AG04450 (cell line): ENCODE measurements at regions not wholly inside any gene's neighbourhood (a gene's known extent, or its start where the extent isn't known, plus 50 kb on each side); places are given as distances from the start of the nearest gene placed in this dataset.

Experiments
- CTCF ChIA-PET: fragments of 300-600, 350-600 bp; formaldehyde crosslinking; extraction: SDS; loops from one replicate; lab custom pipeline; 2022; ENCODE audit warnings: antibody characterized with exemption, inconsistent platforms; lab: Charles Lee
- POLR2A ChIA-PET: fragments of 350-600 bp; formaldehyde crosslinking; extraction: SDS; loops from one replicate; lab custom pipeline; 2021; ENCODE audit warnings: antibody characterized with exemption, inconsistent platforms; lab: Yijun Ruan, JAX
- DNase-seq: peaks from one replicate; pipeline ENCODE4 v3.0.0-alpha.2; 2011; ENCODE audit warnings: low read depth, low spot score
- H3K27ac ChIP-seq: one replicate; pipeline ENCODE4 v1.5.1; 2012; ENCODE audit warnings: low read depth, low read length, control low read depth
- H3K27me3 ChIP-seq: one replicate; pipeline ENCODE4 v1.6.0; 2012; ENCODE audit warnings: low read length; ENCODE audit not compliant: control insufficient read depth, insufficient read depth
- H3K4me3 ChIP-seq: 2 replicates; pipeline ENCODE4 v1.5.1; 2011; ENCODE audit warnings: mild to moderate bottlenecking, low read depth, low read length, control low read depth
- H3K9me3 ChIP-seq: 2 replicates; pipeline ENCODE4 v1.5.1; 2012; ENCODE audit warnings: low read length; ENCODE audit not compliant: control insufficient read depth, insufficient read depth
- TF ChIP-seq, protein P1 (sequence below): IDR thresholded peaks from 2 replicates; pipeline ENCODE4 v1.5.1; 2011; ENCODE audit warnings: low read depth, low read length, control low read depth, inconsistent platforms

GRCh38 chr13:27001705-27002104 is 169.9 kb downstream of the USP12 start:
- H3K4me3 ChIP-seq, result no peak overlapping the region
- ChIA-PET POLR2A (no interaction called here), CTCF (interaction anchor here (1.7 to 2.1 kb wide), 2 partner anchors 16 to 360 kb away, joined by 6 to 8 read pairs; no protein-coding TSS in a partner anchor)

DNA sequence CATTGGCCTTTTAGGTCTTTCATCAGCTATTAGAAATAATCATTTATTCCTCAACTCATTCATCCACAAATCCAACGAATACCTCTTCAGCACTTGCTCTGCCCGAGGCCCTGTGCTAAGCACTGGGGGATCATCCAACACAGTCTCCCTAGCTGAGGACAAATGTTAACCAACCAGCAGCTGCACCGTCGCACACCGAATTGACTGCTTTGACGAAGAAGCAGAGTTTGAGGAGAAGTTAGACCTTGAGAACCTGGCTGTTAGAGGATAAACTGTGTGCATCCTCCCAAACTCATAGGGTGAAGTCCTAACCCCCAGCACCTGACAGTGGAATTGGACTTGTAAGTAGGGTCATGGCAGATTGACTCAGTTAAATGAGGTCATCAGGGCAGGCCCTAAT is 170.9 kb downstream of the USP12 start:
- ChIA-PET CTCF (interaction anchor here (0.7 kb wide), 1 partner anchor 362 kb away, joined by 3 read pairs; no protein-coding TSS in a partner anchor), POLR2A (no interaction called here)
- no peak for DNase-seq
- Histone ChIP-seq H3K4me3 (no peak overlapping the region), H3K27ac (no peak overlapping the region), H3K9me3 (peaks cover 3% of the 10 kb centered on the region), H3K27me3 (peaks cover 27% of the 10 kb centered on the region)
- TF ChIP-seq, protein P1, sequence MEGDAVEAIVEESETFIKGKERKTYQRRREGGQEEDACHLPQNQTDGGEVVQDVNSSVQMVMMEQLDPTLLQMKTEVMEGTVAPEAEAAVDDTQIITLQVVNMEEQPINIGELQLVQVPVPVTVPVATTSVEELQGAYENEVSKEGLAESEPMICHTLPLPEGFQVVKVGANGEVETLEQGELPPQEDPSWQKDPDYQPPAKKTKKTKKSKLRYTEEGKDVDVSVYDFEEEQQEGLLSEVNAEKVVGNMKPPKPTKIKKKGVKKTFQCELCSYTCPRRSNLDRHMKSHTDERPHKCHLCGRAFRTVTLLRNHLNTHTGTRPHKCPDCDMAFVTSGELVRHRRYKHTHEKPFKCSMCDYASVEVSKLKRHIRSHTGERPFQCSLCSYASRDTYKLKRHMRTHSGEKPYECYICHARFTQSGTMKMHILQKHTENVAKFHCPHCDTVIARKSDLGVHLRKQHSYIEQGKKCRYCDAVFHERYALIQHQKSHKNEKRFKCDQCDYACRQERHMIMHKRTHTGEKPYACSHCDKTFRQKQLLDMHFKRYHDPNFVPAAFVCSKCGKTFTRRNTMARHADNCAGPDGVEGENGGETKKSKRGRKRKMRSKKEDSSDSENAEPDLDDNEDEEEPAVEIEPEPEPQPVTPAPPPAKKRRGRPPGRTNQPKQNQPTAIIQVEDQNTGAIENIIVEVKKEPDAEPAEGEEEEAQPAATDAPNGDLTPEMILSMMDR, result no peak

More at GRCh38 chr13:27001705-27002104, 169.9 kb downstream of the USP12 start:
- peaks cover 27% of the 10 kb centered on the region for H3K27me3 ChIP-seq
- no peak for DNase-seq
- no peak overlapping the region for H3K27ac ChIP-seq
- peaks cover 3% of the 10 kb centered on the region for H3K9me3 ChIP-seq
- TF ChIP-seq, protein P1, result no peak

DNA sequence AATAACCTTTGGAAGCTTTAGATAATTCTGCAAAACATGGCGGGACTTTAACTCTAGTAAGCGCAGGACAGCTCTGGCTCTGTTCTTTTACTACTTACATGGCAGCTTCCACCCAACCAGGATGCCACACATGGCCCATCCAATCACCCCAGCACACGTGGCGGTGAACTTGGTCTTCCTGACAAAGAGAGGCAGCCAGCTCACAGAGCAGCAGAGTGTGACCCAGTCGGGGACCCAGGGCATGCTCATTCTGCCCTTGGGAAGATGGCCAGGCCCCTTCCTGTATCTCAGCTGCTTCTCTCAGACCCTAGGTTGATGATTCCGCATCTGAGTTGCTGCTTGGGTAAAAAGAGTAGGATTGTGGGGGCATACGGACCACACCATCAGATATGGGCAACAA is 172.1 kb downstream of the USP12 start:
- TF ChIP-seq, protein P1, result no peak
- POLR2A ChIA-PET, result no interaction called here
- CTCF ChIA-PET, result interaction anchor here (0.6 kb wide), 1 partner anchor 315 kb away, joined by 3 read pairs; no protein-coding TSS in a partner anchor
- peaks cover 3% of the 10 kb centered on the region; the same call in 1 of the 2 replicates for H3K9me3 ChIP-seq
- DNase-seq, result no peak
- peaks cover 30% of the 10 kb centered on the region for H3K27me3 ChIP-seq
- no peak overlapping the region for H3K4me3 ChIP-seq
- no peak overlapping the region for H3K27ac ChIP-seq

DNA sequence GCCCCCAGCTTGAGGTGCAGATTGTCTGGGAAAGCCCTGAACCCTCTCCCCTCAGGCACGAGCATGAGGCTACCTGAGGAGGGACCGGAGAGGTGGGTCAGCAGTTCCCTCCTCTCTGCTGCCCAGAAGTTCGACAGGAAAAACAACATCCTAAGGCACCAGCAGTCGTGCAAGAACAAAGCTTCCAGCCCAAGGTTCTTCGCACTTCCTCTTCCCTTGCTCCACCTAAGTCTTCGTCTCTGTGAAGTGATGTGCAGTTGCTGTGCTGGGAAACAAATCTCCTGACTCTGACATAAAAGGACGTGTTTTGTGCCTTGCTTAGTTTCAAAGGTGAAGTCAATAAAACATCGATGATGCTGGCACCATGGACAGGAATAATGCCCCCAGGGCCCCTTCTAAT is 173.3 kb downstream of the USP12 start:
- Histone ChIP-seq H3K27ac (no peak overlapping the region), H3K9me3 (peaks cover 3% of the 10 kb centered on the region; the same call in 1 of the 2 replicates), H3K27me3 (peaks cover 30% of the 10 kb centered on the region), H3K4me3 (no peak overlapping the region)
- POLR2A ChIA-PET, result no interaction called here
- TF ChIP-seq, protein P1, result no peak
- CTCF ChIA-PET, result interaction anchor here (1.0 to 2.5 kb wide), 3 partner anchors 10 to 364 kb away, joined by 5 to 16 read pairs (median 7); no protein-coding TSS in a partner anchor
- no peak for DNase-seq

- Histone ChIP-seq H3K9me3 (no peaks in the 10 kb centered on the region), H3K4me3 (no peak overlapping the region), H3K27me3 (peaks cover 24% of the 10 kb centered on the region), H3K27ac (no peak overlapping the region)
- POLR2A ChIA-PET, result interaction anchor here (0.6 kb wide), 1 partner anchor 57 kb away, joined by 4 read pairs; no protein-coding TSS in a partner anchor
- no peak for DNase-seq
- CTCF ChIA-PET, result interaction anchor here (1.0 to 2.5 kb wide), 3 partner anchors 9 to 365 kb away, joined by 5 to 16 read pairs (median 7); no protein-coding TSS in a partner anchor
- TF ChIP-seq, protein P1, result no peak
These were observed 174.5 kb downstream of the USP12 start for GRCh38 chr13:26996965-26997752.
